ENCODE measurements at regions not wholly inside any gene's neighbourhood (a gene's known extent, or its start where the extent isn't known, plus 50 kb on each side); places are given as distances from the start of the nearest gene placed in this dataset.

DNA sequence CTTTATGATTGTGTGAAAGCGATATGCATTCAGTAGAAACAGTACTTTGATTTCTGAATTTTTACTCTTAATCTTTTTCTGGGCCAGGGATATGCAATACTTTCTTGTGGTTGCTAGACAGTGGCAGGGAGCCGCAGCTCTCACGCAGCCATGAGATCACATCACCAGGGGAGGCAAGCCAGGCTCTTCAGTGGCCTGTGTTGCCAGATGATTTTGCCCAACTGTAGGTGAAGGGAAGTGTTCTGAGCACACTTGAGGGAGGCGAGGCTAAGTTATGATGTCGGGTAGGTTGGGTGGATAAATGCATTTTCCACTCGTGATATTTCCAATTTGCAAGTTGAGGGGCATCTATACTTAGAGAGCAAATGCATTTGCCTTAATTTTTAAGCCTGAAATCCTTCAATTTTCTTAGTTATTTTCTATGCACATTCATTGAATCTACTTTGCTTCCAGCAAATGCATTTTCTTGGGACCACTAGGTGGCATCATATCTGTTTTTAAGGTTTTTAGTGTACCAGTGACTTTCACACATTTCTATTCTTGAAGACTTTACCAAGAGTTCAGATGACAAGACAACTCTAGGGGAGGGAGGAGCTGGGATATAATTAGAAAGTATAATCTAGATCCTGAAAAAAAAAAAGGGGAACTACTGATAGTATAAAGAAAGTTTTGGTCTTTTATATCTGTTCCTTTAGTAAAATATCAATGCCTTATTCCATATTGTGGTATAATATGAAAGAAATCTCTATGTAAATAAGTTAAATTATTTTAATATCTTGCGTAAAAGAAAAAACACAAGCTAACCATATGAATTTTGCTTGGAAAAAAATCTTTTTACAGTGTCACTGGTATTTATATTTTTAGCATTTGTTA, 643.3 kb downstream of the SOCS6 start:
- no peaks in the 10 kb centered on the region for H3K27me3 Mint-ChIP-seq
- H3K4me1 ChIP-seq (ENCODE audit: insufficient read depth, low read length), result no peaks in the 10 kb centered on the region
- H3K36me3 ChIP-seq (ENCODE audit: insufficient read depth, low read length), result no peaks in the 10 kb centered on the region
- H3K27ac ChIP-seq (ENCODE audit: low read depth, low read length), result no peak overlapping the region
- peaks cover 0 to 2% (median 0%) of the 10 kb centered on the region in 4 donors for H3K4me1 Mint-ChIP-seq
- no peaks in the 10 kb centered on the region for H3K36me3 Mint-ChIP-seq
- ChIA-PET CTCF (ENCODE audit: partially characterized antibody) (interaction anchor here (0.7 kb wide), 2 partner anchors 22 to 334 kb away, joined by 3 read pairs; no protein-coding TSS in a partner anchor), POLR2A (ENCODE audit: partially characterized antibody) (no interaction called here)
- H3K27me3 ChIP-seq (ENCODE audit: insufficient read depth, low read length), result no peaks in the 10 kb centered on the region
- H3K9me3 Mint-ChIP-seq, result peaks cover 0 to 4% (median 0%) of the 10 kb centered on the region in 8 donors
- H3K9me3 ChIP-seq (ENCODE audit: control insufficient read depth in 1 of 2, low read length in 2 of 2), result no peaks in the 10 kb centered on the region
- H3K4me3 Mint-ChIP-seq, result no peak overlapping the region
- H3K27ac Mint-ChIP-seq, result peak overlapping the region in 1 of 7 donors; percentile 53
- intact Hi-C loops (cut with micrococcal nuclease), result loop anchor here (1.0 to 5.0 kb wide), 2 partner anchors 150 to 334 kb away; no protein-coding TSS in a partner anchor
- no peak overlapping the region for H3K4me3 ChIP-seq (ENCODE audit: low read length in 2 of 2)
- peak in 2 of 5 donors; percentile 3 to 9 for DNase-seq

DNA sequence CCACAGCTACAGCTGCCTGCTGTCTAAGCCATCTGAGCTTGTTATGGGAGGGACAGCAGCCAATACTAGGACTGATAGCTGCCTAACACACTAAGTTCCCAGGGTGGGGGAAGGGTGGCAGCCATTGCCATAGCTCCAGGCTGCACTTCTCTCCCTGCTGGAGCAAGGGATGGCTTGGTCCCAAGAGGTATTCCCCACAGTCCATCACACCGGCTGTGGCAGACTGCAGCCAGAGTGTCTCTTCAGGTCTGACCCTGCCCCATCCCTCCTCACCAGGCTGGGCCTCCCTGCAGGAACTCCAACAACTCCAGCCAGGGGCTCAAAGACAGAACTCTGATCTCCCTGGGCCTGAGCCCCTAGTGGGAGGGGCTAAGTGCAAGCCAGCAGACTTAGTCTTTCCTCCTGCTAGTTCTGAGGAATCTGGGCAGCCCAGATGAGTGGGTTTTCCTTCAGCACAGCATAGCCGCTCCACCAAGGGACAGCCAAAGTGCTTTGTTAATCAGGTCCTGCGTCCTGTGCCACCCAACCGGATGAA, 632.1 kb downstream of the SOCS6 start:
- no peak overlapping the region for H3K4me3 Mint-ChIP-seq
- H3K27ac ChIP-seq (ENCODE audit: low read depth, low read length), result no peak overlapping the region
- POLR2A ChIA-PET (ENCODE audit: partially characterized antibody), result no interaction called here

DNA sequence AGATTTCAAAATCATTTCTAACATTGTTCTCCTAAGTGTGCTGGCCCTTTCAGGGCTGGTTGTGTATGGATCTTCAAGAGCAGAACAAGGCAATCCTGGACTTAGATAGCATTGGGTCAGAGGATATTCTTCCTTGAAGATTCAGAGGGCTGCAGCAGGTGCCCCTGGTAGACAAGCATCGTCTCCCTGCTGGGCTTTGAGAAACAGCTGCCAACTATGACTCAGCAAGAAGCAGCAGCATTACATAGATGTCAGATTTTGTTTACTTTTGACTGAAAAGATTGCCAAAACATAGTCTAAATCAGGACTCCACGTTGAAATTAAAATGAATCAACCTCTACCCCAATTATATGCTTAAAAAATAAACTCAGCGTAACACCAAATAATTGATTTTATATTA, 618.8 kb downstream of the SOCS6 start:
- H3K36me3 Mint-ChIP-seq, result no peaks in the 10 kb centered on the region
- no peaks in the 10 kb centered on the region for H3K4me1 ChIP-seq (ENCODE audit: insufficient read depth, low read length)
- POLR2A ChIA-PET (ENCODE audit: partially characterized antibody), result no interaction called here
- peaks cover 0 to 4% (median 2%) of the 10 kb centered on the region in 4 donors for H3K4me1 Mint-ChIP-seq
- H3K9me3 ChIP-seq (ENCODE audit: control insufficient read depth in 1 of 2, low read length in 2 of 2), result no peaks in the 10 kb centered on the region
- no peak overlapping the region for H3K27ac Mint-ChIP-seq
- H3K27me3 ChIP-seq (ENCODE audit: insufficient read depth, low read length), result no peaks in the 10 kb centered on the region
- peaks cover 0 to 12% (median 5%) of the 10 kb centered on the region in 8 donors for H3K9me3 Mint-ChIP-seq
- H3K4me3 Mint-ChIP-seq, result no peak overlapping the region
- intact Hi-C loops (cut with micrococcal nuclease), result no loop called here
- no peaks in the 10 kb centered on the region for H3K27me3 Mint-ChIP-seq
- DNase-seq, result no peak
- no peak overlapping the region for H3K4me3 ChIP-seq (ENCODE audit: low read length in 2 of 2)
- H3K36me3 ChIP-seq (ENCODE audit: insufficient read depth, low read length), result no peaks in the 10 kb centered on the region
- no peak overlapping the region for H3K27ac ChIP-seq (ENCODE audit: low read depth, low read length)
- CTCF ChIA-PET (ENCODE audit: partially characterized antibody), result no interaction called here

More for the DNA sequence above, 632.1 kb downstream of the SOCS6 start:
- H3K27me3 ChIP-seq (ENCODE audit: insufficient read depth, low read length), result no peaks in the 10 kb centered on the region
- no peak overlapping the region for H3K27ac Mint-ChIP-seq
- no peaks in the 10 kb centered on the region for H3K27me3 Mint-ChIP-seq
- intact Hi-C loops (cut with micrococcal nuclease), result no loop called here
- no peaks in the 10 kb centered on the region for H3K36me3 ChIP-seq (ENCODE audit: insufficient read depth, low read length)
- peaks cover 2 to 16% (median 4%) of the 10 kb centered on the region in 8 donors for H3K9me3 Mint-ChIP-seq
- no peaks in the 10 kb centered on the region for H3K4me1 Mint-ChIP-seq
- CTCF ChIA-PET (ENCODE audit: partially characterized antibody), result no interaction called here
- H3K36me3 Mint-ChIP-seq, result no peaks in the 10 kb centered on the region
- no peak for DNase-seq
- H3K4me1 ChIP-seq (ENCODE audit: insufficient read depth, low read length), result no peaks in the 10 kb centered on the region
- H3K4me3 ChIP-seq (ENCODE audit: low read length in 2 of 2), result no peak overlapping the region
- H3K9me3 ChIP-seq (ENCODE audit: control insufficient read depth in 1 of 2, low read length in 2 of 2), result no peaks in the 10 kb centered on the region

DNA sequence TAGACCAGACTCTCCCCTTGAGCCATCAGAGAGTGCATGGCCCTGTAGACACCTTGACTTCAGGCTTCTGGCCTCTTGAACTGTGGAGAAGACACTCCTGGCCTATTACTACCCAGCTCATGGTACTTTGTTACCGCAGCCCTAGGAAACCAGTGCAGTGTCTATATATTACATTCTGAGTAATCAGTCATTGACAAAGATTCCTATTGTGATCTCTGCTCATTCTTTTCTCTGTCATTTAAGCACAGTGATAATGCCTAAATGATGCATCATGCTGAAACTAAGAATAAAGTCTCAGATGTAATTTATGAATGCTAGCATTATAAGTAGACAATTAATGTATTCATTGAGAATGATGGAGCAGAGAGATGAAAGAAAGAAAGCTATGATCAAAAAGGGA, 603.5 kb downstream of the SOCS6 start:
- Histone ChIP-seq H3K4me3 (ENCODE audit: low read length in 2 of 2) (no peak overlapping the region), H3K27ac (ENCODE audit: low read depth, low read length) (no peak overlapping the region), H3K4me1 (ENCODE audit: insufficient read depth, low read length) (no peaks in the 10 kb centered on the region), H3K36me3 (ENCODE audit: insufficient read depth, low read length) (no peaks in the 10 kb centered on the region), H3K27me3 (ENCODE audit: insufficient read depth, low read length) (no peaks in the 10 kb centered on the region), H3K9me3 (ENCODE audit: control insufficient read depth in 1 of 2, low read length in 2 of 2) (no peaks in the 10 kb centered on the region)
- ChIA-PET POLR2A (ENCODE audit: partially characterized antibody) (no interaction called here), CTCF (ENCODE audit: partially characterized antibody) (no interaction called here)
- no peak for DNase-seq
- Mint-ChIP-seq H3K9me3 (peaks cover 0 to 10% (median 3%) of the 10 kb centered on the region in 8 donors), H3K36me3 (no peaks in the 10 kb centered on the region), H3K27ac (no peak overlapping the region), H3K27me3 (no peaks in the 10 kb centered on the region), H3K4me1 (no peaks in the 10 kb centered on the region), H3K4me3 (no peak overlapping the region)
- intact Hi-C loops (cut with micrococcal nuclease), result no loop called here

DNA sequence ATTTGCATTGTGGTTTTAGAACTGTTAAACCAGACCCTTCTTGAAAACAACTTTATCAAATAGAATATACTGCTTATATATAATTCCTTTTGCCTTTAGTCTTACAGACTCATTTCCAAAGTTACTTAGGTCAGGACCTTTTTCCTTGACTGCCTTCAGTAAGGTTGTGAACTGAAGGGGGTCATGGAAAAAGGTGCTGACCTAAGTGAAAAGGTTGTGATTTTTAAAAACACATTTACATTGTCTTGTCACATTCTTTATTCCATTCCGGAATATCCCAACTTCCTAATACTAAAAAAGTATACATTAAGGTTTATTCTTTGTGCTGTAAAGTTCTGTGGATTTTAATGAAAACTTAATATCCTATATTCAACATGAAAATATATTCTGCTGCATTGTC, 581.4 kb downstream of the SOCS6 start:
- Mint-ChIP-seq H3K4me1 (no peaks in the 10 kb centered on the region), H3K36me3 (no peaks in the 10 kb centered on the region), H3K9me3 (peaks cover 2 to 14% (median 7%) of the 10 kb centered on the region in 8 donors), H3K27me3 (no peaks in the 10 kb centered on the region), H3K27ac (no peak overlapping the region), H3K4me3 (no peak overlapping the region)
- no peaks in the 10 kb centered on the region for H3K9me3 ChIP-seq (ENCODE audit: control insufficient read depth in 1 of 2, low read length in 2 of 2)
- POLR2A ChIA-PET (ENCODE audit: partially characterized antibody), result no interaction called here
- intact Hi-C loops (cut with micrococcal nuclease), result no loop called here
- no peak overlapping the region for H3K4me3 ChIP-seq (ENCODE audit: low read length in 2 of 2)
- no peaks in the 10 kb centered on the region for H3K27me3 ChIP-seq (ENCODE audit: insufficient read depth, low read length)
- H3K36me3 ChIP-seq (ENCODE audit: insufficient read depth, low read length), result no peaks in the 10 kb centered on the region
- H3K27ac ChIP-seq (ENCODE audit: low read depth, low read length), result no peak overlapping the region
- no peak for DNase-seq
- no peaks in the 10 kb centered on the region for H3K4me1 ChIP-seq (ENCODE audit: insufficient read depth, low read length)
- CTCF ChIA-PET (ENCODE audit: partially characterized antibody), result no interaction called here

DNA sequence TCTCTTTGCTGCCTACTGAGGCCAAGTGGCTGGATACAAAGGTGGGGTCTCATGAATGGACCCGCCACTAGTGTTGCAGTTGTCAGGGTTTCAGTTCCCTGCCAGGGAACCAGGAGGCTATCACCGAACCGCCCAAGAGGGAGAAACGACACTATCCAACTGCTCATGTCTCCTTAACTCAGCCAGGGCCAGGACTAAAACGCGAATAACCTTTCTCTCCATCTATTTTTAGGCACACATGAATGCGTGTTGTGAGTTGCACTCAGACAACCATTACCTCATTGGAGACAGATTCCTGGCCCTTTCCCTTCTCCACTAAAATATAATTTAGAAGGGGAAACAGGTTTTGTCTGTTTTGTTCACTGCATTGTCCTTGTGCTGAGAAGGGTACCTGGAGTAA, 559.5 kb downstream of the SOCS6 start:
- H3K4me3 ChIP-seq (ENCODE audit: low read length in 2 of 2), result no peak overlapping the region
- no peak for DNase-seq
- intact Hi-C loops (cut with micrococcal nuclease), result no loop called here
- ChIA-PET CTCF (ENCODE audit: partially characterized antibody) (no interaction called here), POLR2A (ENCODE audit: partially characterized antibody) (no interaction called here)
- H3K27me3 ChIP-seq (ENCODE audit: insufficient read depth, low read length), result no peaks in the 10 kb centered on the region
- Mint-ChIP-seq H3K9me3 (peaks cover 0 to 4% (median 1%) of the 10 kb centered on the region in 8 donors), H3K27ac (no peak overlapping the region), H3K36me3 (no peaks in the 10 kb centered on the region), H3K27me3 (no peaks in the 10 kb centered on the region), H3K4me3 (no peak overlapping the region), H3K4me1 (no peaks in the 10 kb centered on the region)
- H3K9me3 ChIP-seq (ENCODE audit: control insufficient read depth in 1 of 2, low read length in 2 of 2), result no peaks in the 10 kb centered on the region
- no peaks in the 10 kb centered on the region for H3K36me3 ChIP-seq (ENCODE audit: insufficient read depth, low read length)
- no peak overlapping the region for H3K27ac ChIP-seq (ENCODE audit: low read depth, low read length)
- no peaks in the 10 kb centered on the region for H3K4me1 ChIP-seq (ENCODE audit: insufficient read depth, low read length)

DNA sequence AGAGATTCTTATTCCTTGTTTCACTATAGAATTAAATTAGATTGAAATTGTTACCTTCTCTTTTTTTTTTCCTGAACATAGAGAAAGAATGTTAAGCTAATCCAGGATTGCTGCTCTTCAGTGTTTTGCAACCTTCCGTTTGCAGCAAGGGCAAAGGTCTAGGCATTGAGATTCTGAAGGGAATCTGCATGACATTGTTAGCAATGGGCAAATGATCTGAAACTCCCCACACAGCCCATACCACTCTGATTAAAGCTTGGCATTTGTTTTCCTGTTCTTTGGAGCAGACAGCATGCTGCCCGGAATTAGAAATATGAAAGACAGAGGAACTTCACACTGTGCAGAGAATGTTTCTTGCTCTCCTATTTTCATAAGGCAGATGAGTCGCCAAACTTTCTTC, 551.8 kb downstream of the SOCS6 start:
- Mint-ChIP-seq H3K27ac (no peak overlapping the region), H3K9me3 (peaks cover 0 to 4% (median 0%) of the 10 kb centered on the region in 8 donors), H3K36me3 (peaks cover 0 to under 1% of the 10 kb centered on the region in 2 donors), H3K27me3 (no peaks in the 10 kb centered on the region), H3K4me1 (no peaks in the 10 kb centered on the region), H3K4me3 (no peak overlapping the region)
- ChIA-PET POLR2A (ENCODE audit: partially characterized antibody) (no interaction called here), CTCF (ENCODE audit: partially characterized antibody) (no interaction called here)
- DNase-seq, result no peak
- intact Hi-C loops (cut with micrococcal nuclease), result no loop called here
- Histone ChIP-seq H3K27ac (ENCODE audit: low read depth, low read length) (no peak overlapping the region), H3K4me1 (ENCODE audit: insufficient read depth, low read length) (no peaks in the 10 kb centered on the region), H3K27me3 (ENCODE audit: insufficient read depth, low read length) (no peaks in the 10 kb centered on the region), H3K9me3 (ENCODE audit: control insufficient read depth in 1 of 2, low read length in 2 of 2) (no peaks in the 10 kb centered on the region), H3K4me3 (ENCODE audit: low read length in 2 of 2) (no peak overlapping the region), H3K36me3 (ENCODE audit: insufficient read depth, low read length) (no peaks in the 10 kb centered on the region)
